B cell (primary cell): ENCODE measurements at regions not wholly inside any gene's neighbourhood (a gene's known extent, or its start where the extent isn't known, plus 50 kb on each side); places are given as distances from the start of the nearest gene placed in this dataset.
"Not testable (repeated sequence)": the region's sequence is repeated elsewhere in the genome, so short reads cannot be mapped to it uniquely, and the experiment has no call there.

Experiments
- ATAC-seq: fragments of 200-7000 bp; cut with Tn5 transposase; one replicate; pipeline ENCODE4 v1.10.0; 2021; ENCODE audit warnings: low read depth, mild to moderate bottlenecking, moderate number of reproducible peaks, moderate library complexity
- CTCF ChIA-PET: fragments of 350-600 bp; sonication (Branson Sonifier 250); formaldehyde crosslinking; loops from one replicate; lab custom pipeline; 2021; ENCODE audit warnings: antibody characterized with exemption, inconsistent platforms; lab: Charles Lee
- POLR2A ChIA-PET: fragments of 350-600 bp; sonication (Branson Sonifier 250); formaldehyde crosslinking; loops from one replicate; lab custom pipeline; 2021; ENCODE audit warnings: antibody characterized with exemption; lab: Charles Lee
- DNase-seq: peaks from one replicate; pipeline ENCODE4 v3.0.0; 2013
- H2AFZ ChIP-seq: 2 replicates; pipeline ENCODE4 v1.6.1; 2012; ENCODE audit warnings: mild to moderate bottlenecking, low read depth, low read length; ENCODE audit not compliant: insufficient read depth, poor library complexity, severe bottlenecking
- H3K27ac ChIP-seq, 2 donors: 1 replicate in 1 of 2; 2 replicates in 1 of 2; pipeline ENCODE4 v1.5.1; 2012 to 2013; ENCODE audit warnings: low read length in 2 of 2, mild to moderate bottlenecking in 2 of 2, moderate library complexity in 1 of 2
- H3K27me3 ChIP-seq, 4 experiments: fragments of 200-600 bp in 1 of 4; sonication (generic) in 1 of 4; replicated peaks in 1 of 4; 1 replicate in 2 of 4; 2 replicates in 2 of 4; pipeline versions ENCODE4 v1.6.1 to v1.7.0; 2013 to 2016; ENCODE audit warnings: low read length in 3 of 4, mild to moderate bottlenecking in 2 of 4, mixed read lengths in 1 of 4, moderate library complexity in 1 of 4; ENCODE audit not compliant: insufficient read depth in 4 of 4, control insufficient read depth in 3 of 4; ENCODE audit errors: control extremely low read depth in 1 of 4
- H3K36me3 ChIP-seq, 2 experiments: replicated peaks in 1 of 2; 1 replicate in 1 of 2; 2 replicates in 1 of 2; pipeline versions ENCODE4 v1.6.1 to v1.7.1; 2013; ENCODE audit warnings: low read length in 1 of 2; ENCODE audit not compliant: insufficient read depth in 2 of 2, control insufficient read depth in 1 of 2; ENCODE audit errors: control extremely low read depth in 1 of 2, extremely low read depth in 1 of 2
- H3K4me1 ChIP-seq, 2 donors: fragments of 200-600 bp in 1 of 2; sonication (generic) in 1 of 2; 1 replicate in 1 of 2; 2 replicates in 1 of 2; pipeline versions ENCODE4 v1.5.1 to v1.6.1; 2013 to 2017; ENCODE audit warnings: low read length in 2 of 2; ENCODE audit not compliant: control insufficient read depth in 2 of 2, insufficient read depth in 2 of 2
- H3K4me2 ChIP-seq: replicated peaks from 2 replicates; pipeline ENCODE3; 2012; ENCODE audit warnings: mild to moderate bottlenecking, low read depth, low read length; ENCODE audit not compliant: poor library complexity, severe bottlenecking
- H3K4me3 ChIP-seq, 5 experiments: fragments of 200-600 bp in 1 of 5; sonication (generic) in 1 of 5; 1 replicate in 3 of 5; 2 replicates in 2 of 5; pipeline versions ENCODE4 v1.5.1 to v1.7.0; 2011 to 2016; ENCODE audit warnings: low read length in 4 of 5, mild to moderate bottlenecking in 4 of 5, low read depth in 2 of 5, control low read depth in 1 of 5, moderate library complexity in 1 of 5; ENCODE audit not compliant: insufficient read depth in 1 of 5; ENCODE audit errors: control extremely low read depth in 1 of 5, extremely low read depth in 1 of 5
- H3K79me2 ChIP-seq: fragments of 200-600 bp; sonication (generic); one replicate; pipeline ENCODE4 v1.6.0; 2016; ENCODE audit warnings: low read length; ENCODE audit not compliant: control insufficient read depth, insufficient read depth
- H3K9ac ChIP-seq: fragments of 200-600 bp; sonication (generic); 2 replicates; pipeline ENCODE4 v1.6.1; 2017; ENCODE audit warnings: mild to moderate bottlenecking, low read length, moderate library complexity
- H3K9me3 ChIP-seq, 3 donors: one replicate each; pipeline versions ENCODE4 v1.6.1 to v1.7.1; 2013; ENCODE audit warnings: low read length in 2 of 3; ENCODE audit not compliant: control insufficient read depth in 2 of 3, insufficient read depth in 1 of 3; ENCODE audit errors: control extremely low read depth in 1 of 3
- H4K20me1 ChIP-seq: 2 replicates; pipeline ENCODE4 v1.6.0; 2012; ENCODE audit warnings: mild to moderate bottlenecking, low read length; ENCODE audit not compliant: insufficient read depth, control insufficient read depth, poor library complexity, severe bottlenecking
- H3K27ac Mint-ChIP-seq: one replicate; pipeline ENCODE4 v1.8.0; 2021; ENCODE audit warnings: mixed read lengths
- H3K27me3 Mint-ChIP-seq: one replicate; pipeline ENCODE4 v1.8.0; 2021; ENCODE audit warnings: mixed read lengths
- H3K4me1 Mint-ChIP-seq: one replicate; pipeline ENCODE4 v1.8.0; 2021; ENCODE audit warnings: mixed read lengths
- H3K4me3 Mint-ChIP-seq: one replicate; pipeline ENCODE4 v1.8.0; 2021; ENCODE audit warnings: mixed read lengths
- H3K9me3 Mint-ChIP-seq: one replicate; pipeline ENCODE4 v1.8.0; 2022; ENCODE audit warnings: mixed read lengths; ENCODE audit not compliant: insufficient read depth
- EZH2 ChIP-seq: IDR thresholded peaks from 2 replicates; pipeline ENCODE4 v1.6.1; 2012; ENCODE audit warnings: borderline replicate concordance, low read depth, mild to moderate bottlenecking, moderate library complexity, low read length; ENCODE audit not compliant: insufficient read depth, poor library complexity, severe bottlenecking
- WGBS: methylation state at CpG from one replicate; pipeline ENCODE4 v1.1.5; 2013; ENCODE audit warnings: missing lambda C conversion rate; ENCODE audit not compliant: insufficient coverage; 5-methylcytosine and 5-hydroxymethylcytosine counted together
- intact Hi-C: fragments of 100-400 bp; cut with micrococcal nuclease; formaldehyde crosslinking; loops from one replicate; pipeline ENCODE4 v1.10.0; 2022
- TF ChIP-seq, protein P1 (sequence below): fragments of 200-600 bp; IDR thresholded peaks from one replicate; pipeline ENCODE4 v1.8.0; 2022; ENCODE audit warnings: antibody characterized with exemption, mild to moderate bottlenecking

DNA sequence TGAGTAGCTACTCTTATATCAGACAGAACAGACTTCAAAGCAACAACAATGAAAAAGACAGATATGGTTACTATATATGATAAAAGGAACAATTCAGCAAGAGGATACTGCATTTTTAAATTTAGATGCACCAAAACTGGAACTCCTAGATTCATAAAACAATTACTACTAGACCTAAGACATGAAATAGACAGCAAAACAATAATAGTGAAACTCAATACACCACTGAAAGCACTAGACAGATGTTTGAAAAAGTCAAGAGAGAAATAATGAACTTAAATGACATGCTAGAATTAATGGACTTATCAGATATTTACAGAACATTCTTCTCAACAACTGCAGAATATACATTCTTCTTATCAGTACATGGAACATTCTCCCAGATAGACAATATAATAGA is 99.5 kb upstream of the ITM2A start:
- no peak for TF ChIP-seq EZH2
- TF ChIP-seq, protein P1, sequence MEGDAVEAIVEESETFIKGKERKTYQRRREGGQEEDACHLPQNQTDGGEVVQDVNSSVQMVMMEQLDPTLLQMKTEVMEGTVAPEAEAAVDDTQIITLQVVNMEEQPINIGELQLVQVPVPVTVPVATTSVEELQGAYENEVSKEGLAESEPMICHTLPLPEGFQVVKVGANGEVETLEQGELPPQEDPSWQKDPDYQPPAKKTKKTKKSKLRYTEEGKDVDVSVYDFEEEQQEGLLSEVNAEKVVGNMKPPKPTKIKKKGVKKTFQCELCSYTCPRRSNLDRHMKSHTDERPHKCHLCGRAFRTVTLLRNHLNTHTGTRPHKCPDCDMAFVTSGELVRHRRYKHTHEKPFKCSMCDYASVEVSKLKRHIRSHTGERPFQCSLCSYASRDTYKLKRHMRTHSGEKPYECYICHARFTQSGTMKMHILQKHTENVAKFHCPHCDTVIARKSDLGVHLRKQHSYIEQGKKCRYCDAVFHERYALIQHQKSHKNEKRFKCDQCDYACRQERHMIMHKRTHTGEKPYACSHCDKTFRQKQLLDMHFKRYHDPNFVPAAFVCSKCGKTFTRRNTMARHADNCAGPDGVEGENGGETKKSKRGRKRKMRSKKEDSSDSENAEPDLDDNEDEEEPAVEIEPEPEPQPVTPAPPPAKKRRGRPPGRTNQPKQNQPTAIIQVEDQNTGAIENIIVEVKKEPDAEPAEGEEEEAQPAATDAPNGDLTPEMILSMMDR, result no peak
- H3K9ac ChIP-seq, result no peak overlapping the region
- no peaks in the 10 kb centered on the region for H3K27me3 Mint-ChIP-seq
- no peak overlapping the region for H3K4me3 Mint-ChIP-seq
- no peak overlapping the region for H3K27ac Mint-ChIP-seq
- ChIA-PET POLR2A (no interaction called here), CTCF (no interaction called here)
- no peak overlapping the region for H3K4me3 ChIP-seq
- H3K4me1 ChIP-seq, result no peaks in the 10 kb centered on the region
- H2AFZ ChIP-seq, result no peak overlapping the region
- H3K79me2 ChIP-seq, result no peaks in the 10 kb centered on the region
- DNase-seq, result no peak
- H3K36me3 ChIP-seq, result no peaks in the 10 kb centered on the region
- H4K20me1 ChIP-seq, result no peaks in the 10 kb centered on the region
- H3K4me1 Mint-ChIP-seq, result no peaks in the 10 kb centered on the region
- no peak for ATAC-seq
- H3K27me3 ChIP-seq, result no peaks in the 10 kb centered on the region
- no peaks in the 10 kb centered on the region for H3K9me3 Mint-ChIP-seq
- peaks cover 0 to 2% (median 0%) of the 10 kb centered on the region in 3 donors for H3K9me3 ChIP-seq
- no peak overlapping the region for H3K27ac ChIP-seq
- intact Hi-C loops, result no loop called here
- no peak overlapping the region for H3K4me2 ChIP-seq

GRCh38 chrX:79462458-79462857 is 95.3 kb upstream of the ITM2A start:
- no CpG with 5 or more reads among the region's 3 CpGs for WGBS
- H3K4me3 Mint-ChIP-seq, result no peak overlapping the region
- no peak overlapping the region for H3K4me2 ChIP-seq
- H3K9me3 ChIP-seq, result peaks cover 0 to 2% (median 0%) of the 10 kb centered on the region in 3 donors
- no peaks in the 10 kb centered on the region for H3K4me1 ChIP-seq
- DNase-seq (no peak), ATAC-seq (no peak)
- H3K27ac ChIP-seq, result no peak overlapping the region
- no peak overlapping the region for H3K27ac Mint-ChIP-seq
- ChIA-PET CTCF (no interaction called here), POLR2A (no interaction called here)
- H3K27me3 Mint-ChIP-seq, result no peaks in the 10 kb centered on the region
- no peaks in the 10 kb centered on the region for H3K36me3 ChIP-seq
- intact Hi-C loops, result no loop called here
- no peak overlapping the region for H2AFZ ChIP-seq
- no peak overlapping the region for H3K4me3 ChIP-seq
- no peaks in the 10 kb centered on the region for H3K4me1 Mint-ChIP-seq
- H3K27me3 ChIP-seq, result no peaks in the 10 kb centered on the region
- TF ChIP-seq, protein P1, result no peak
- TF ChIP-seq EZH2, result no peak
- H3K9me3 Mint-ChIP-seq, result no peaks in the 10 kb centered on the region
- H4K20me1 ChIP-seq, result no peaks in the 10 kb centered on the region
- no peak overlapping the region for H3K9ac ChIP-seq
- no peaks in the 10 kb centered on the region for H3K79me2 ChIP-seq

GRCh38 chrX:79456593-79456992 is 89.5 kb upstream of the ITM2A start:
- H3K36me3 ChIP-seq, H3K4me2 ChIP-seq, H3K79me2 ChIP-seq, H3K27ac Mint-ChIP-seq, H3K4me3 Mint-ChIP-seq, H3K4me1 Mint-ChIP-seq, H3K4me3 ChIP-seq, H3K4me1 ChIP-seq, ATAC-seq, H3K9ac ChIP-seq, intact Hi-C loops, H3K9me3 Mint-ChIP-seq, DNase-seq, H3K9me3 ChIP-seq, CTCF ChIA-PET, H3K27me3 Mint-ChIP-seq, H3K27me3 ChIP-seq, POLR2A ChIA-PET, H3K27ac ChIP-seq, H4K20me1 ChIP-seq: not testable (repeated sequence)
- 50% methylated on average over 2 of the region's 9 CpGs for WGBS
- H2AFZ ChIP-seq, result peak overlapping the region; percentile 5
